WTC11 (cell line): ENCODE measurements at regions not wholly inside any gene's neighbourhood (a gene's known extent, or its start where the extent isn't known, plus 50 kb on each side); places are given as distances from the start of the nearest gene placed in this dataset.

Experiments used
- ATAC-seq: fragments of 200-7000 bp; cut with Tn5 transposase; 2 replicates; pipeline ENCODE4 v1.10.0; 2021; ENCODE audit warnings: mild to moderate bottlenecking, moderate library complexity
- CTCF ChIA-PET: fragments of 300-600 bp; sonication (Branson Sonifier 250); formaldehyde crosslinking; loops from one replicate; lab custom pipeline; 2021; ENCODE audit warnings: antibody characterized with exemption; lab: Charles Lee
- POLR2A ChIA-PET: fragments of 350-600 bp; sonication (Branson Sonifier 250); formaldehyde crosslinking; loops from one replicate; lab custom pipeline; 2021; ENCODE audit warnings: antibody characterized with exemption; lab: Charles Lee
- DNase-seq: peaks from one replicate; pipeline ENCODE4 v3.0.0; 2021; ENCODE audit warnings: low spot score
- H3K27ac Mint-ChIP-seq: 2 replicates; pipeline ENCODE4 v1.8.0; 2021; ENCODE audit warnings: mixed read lengths
- H3K27me3 Mint-ChIP-seq: 2 replicates; pipeline ENCODE4 v1.8.0; 2021; ENCODE audit warnings: low read depth, mild to moderate bottlenecking, moderate library complexity, mixed read lengths
- H3K36me3 Mint-ChIP-seq: 2 replicates; pipeline ENCODE4 v1.8.0; 2021; ENCODE audit warnings: mixed read lengths
- H3K4me1 Mint-ChIP-seq: 2 replicates; pipeline ENCODE4 v1.8.0; 2022; ENCODE audit warnings: mixed read lengths
- H3K4me3 Mint-ChIP-seq: 2 replicates; pipeline ENCODE4 v1.8.0; 2021; ENCODE audit warnings: mild to moderate bottlenecking, moderate library complexity, mixed read lengths
- H3K9me3 Mint-ChIP-seq: 2 replicates; pipeline ENCODE4 v1.8.0; 2021; ENCODE audit warnings: mixed read lengths
- ATF1 ChIP-seq: sonication (generic); formaldehyde crosslinking; IDR thresholded peaks from 2 replicates; pipeline ENCODE4 v1.8.1; 2023; ENCODE audit warnings: mild to moderate bottlenecking, moderate library complexity, missing genetic modification reagents
- CBFB ChIP-seq: sonication (generic); formaldehyde crosslinking; IDR thresholded peaks from 2 replicates; pipeline ENCODE4 v1.8.1; 2022; ENCODE audit warnings: mild to moderate bottlenecking, low read depth, missing genetic modification reagents
- EMX1 ChIP-seq: fragments of 250-450 bp; sonication (Bioruptor Pico); IDR thresholded peaks from 2 replicates; pipeline ENCODE4 v1.8.0; 2021; ENCODE audit warnings: mild to moderate bottlenecking
- FOXK1 ChIP-seq: sonication (generic); formaldehyde crosslinking; IDR thresholded peaks from 2 replicates; pipeline ENCODE4 v1.8.0; 2022; ENCODE audit warnings: mild to moderate bottlenecking, moderate library complexity, missing genetic modification reagents
- GABPB1 ChIP-seq: sonication (generic); formaldehyde crosslinking; IDR thresholded peaks from 2 replicates; pipeline ENCODE4 v1.8.1; 2023; ENCODE audit warnings: mild to moderate bottlenecking, missing genetic modification reagents
- GRHL2 ChIP-seq: fragments of 250-450 bp; sonication (Bioruptor Pico); IDR thresholded peaks from 2 replicates; pipeline ENCODE4 v1.8.0; 2022; ENCODE audit warnings: mild to moderate bottlenecking, moderate library complexity; ENCODE audit not compliant: insufficient replicate concordance, severe bottlenecking
- HMGA2 ChIP-seq: fragments of 250-450 bp; sonication (Bioruptor Pico); IDR thresholded peaks from 2 replicates; pipeline ENCODE4 v1.4.0; 2021; ENCODE audit warnings: mild to moderate bottlenecking, moderate library complexity
- JAZF1 ChIP-seq: fragments of 250-450 bp; sonication (Bioruptor Pico); IDR thresholded peaks from 2 replicates; pipeline ENCODE4 v1.9.0; 2021; ENCODE audit warnings: moderate library complexity, mild to moderate bottlenecking, inconsistent platforms
- KAT7 ChIP-seq: sonication (generic); formaldehyde crosslinking; IDR thresholded peaks from 2 replicates; pipeline ENCODE4 v1.8.1; 2023; ENCODE audit warnings: missing genetic modification reagents, mild to moderate bottlenecking, borderline replicate concordance
- MYBL2 ChIP-seq: sonication (generic); formaldehyde crosslinking; IDR thresholded peaks from 2 replicates; pipeline ENCODE4 v1.8.1; 2023; ENCODE audit warnings: mild to moderate bottlenecking, moderate library complexity, missing genetic modification reagents
- OVOL2 ChIP-seq: fragments of 250-450 bp; sonication (Bioruptor Pico); IDR thresholded peaks from 2 replicates; pipeline ENCODE4 v1.9.0; 2021; ENCODE audit warnings: mild to moderate bottlenecking, borderline replicate concordance
- RELA ChIP-seq: sonication (generic); formaldehyde crosslinking; IDR thresholded peaks from 2 replicates; pipeline ENCODE4 v1.8.1; 2022; ENCODE audit warnings: missing genetic modification reagents, mild to moderate bottlenecking, borderline replicate concordance
- TEAD4 ChIP-seq: sonication (generic); formaldehyde crosslinking; IDR thresholded peaks from 2 replicates; pipeline ENCODE4 v1.8.0; 2022; ENCODE audit warnings: mild to moderate bottlenecking, missing genetic modification reagents
- ZNF232 ChIP-seq: sonication (generic); formaldehyde crosslinking; IDR thresholded peaks from 2 replicates; pipeline ENCODE4 v1.8.0; 2022; ENCODE audit warnings: mild to moderate bottlenecking, missing genetic modification reagents
- ZNF263 ChIP-seq: sonication (generic); formaldehyde crosslinking; IDR thresholded peaks from 2 replicates; pipeline ENCODE4 v1.8.1; 2022; ENCODE audit warnings: low read depth, mild to moderate bottlenecking, moderate library complexity, missing genetic modification reagents
- TF ChIP-seq, protein P1 (sequence below): fragments of 250-450 bp; sonication (Bioruptor Pico); conservative IDR thresholded peaks from 2 replicates; pipeline ENCODE4 v1.9.0; 2021; ENCODE audit warnings: mild to moderate bottlenecking
- TF ChIP-seq, protein P2 (sequence below): sonication (generic); formaldehyde crosslinking; IDR thresholded peaks from 2 replicates; pipeline ENCODE4 v1.8.1; 2023; ENCODE audit warnings: mild to moderate bottlenecking, missing genetic modification reagents, moderate library complexity
- TF ChIP-seq, protein P3 (sequence below): sonication (generic); formaldehyde crosslinking; IDR thresholded peaks from 2 replicates; pipeline ENCODE4 v1.8.0; 2022; ENCODE audit warnings: mild to moderate bottlenecking, missing genetic modification reagents
- TF ChIP-seq, protein P4 (sequence below): sonication (generic); formaldehyde crosslinking; IDR thresholded peaks from 2 replicates; pipeline ENCODE4 v1.8.1; 2023; ENCODE audit warnings: mild to moderate bottlenecking, missing genetic modification reagents
- TF ChIP-seq, protein P5 (sequence below): sonication (generic); formaldehyde crosslinking; IDR thresholded peaks from 2 replicates; pipeline ENCODE4 v1.8.1; 2023; ENCODE audit warnings: mild to moderate bottlenecking, missing genetic modification reagents
- TF ChIP-seq, protein P6 (sequence below): sonication (generic); formaldehyde crosslinking; IDR thresholded peaks from 2 replicates; pipeline ENCODE4 v1.8.1; 2022; ENCODE audit warnings: low read depth, missing genetic modification reagents, borderline replicate concordance
- TF ChIP-seq, protein P7 (sequence below): sonication (generic); formaldehyde crosslinking; IDR thresholded peaks from 2 replicates; pipeline ENCODE4 v1.8.0; 2022; ENCODE audit warnings: mild to moderate bottlenecking, missing genetic modification reagents
- TF ChIP-seq, protein P8 (sequence below): sonication (generic); formaldehyde crosslinking; IDR thresholded peaks from 2 replicates; pipeline ENCODE4 v1.8.0; 2023; ENCODE audit warnings: missing genetic modification reagents
- TF ChIP-seq, protein P9 (sequence below): sonication (generic); formaldehyde crosslinking; IDR thresholded peaks from 2 replicates; pipeline ENCODE4 v1.8.1; 2022; ENCODE audit warnings: mild to moderate bottlenecking, missing genetic modification reagents, moderate library complexity, borderline replicate concordance
- TF ChIP-seq, protein P10 (sequence below): fragments of 250-450 bp; sonication (Bioruptor Pico); IDR thresholded peaks from 2 replicates; pipeline ENCODE4 v1.8.0; 2021; ENCODE audit warnings: mild to moderate bottlenecking

DNA sequence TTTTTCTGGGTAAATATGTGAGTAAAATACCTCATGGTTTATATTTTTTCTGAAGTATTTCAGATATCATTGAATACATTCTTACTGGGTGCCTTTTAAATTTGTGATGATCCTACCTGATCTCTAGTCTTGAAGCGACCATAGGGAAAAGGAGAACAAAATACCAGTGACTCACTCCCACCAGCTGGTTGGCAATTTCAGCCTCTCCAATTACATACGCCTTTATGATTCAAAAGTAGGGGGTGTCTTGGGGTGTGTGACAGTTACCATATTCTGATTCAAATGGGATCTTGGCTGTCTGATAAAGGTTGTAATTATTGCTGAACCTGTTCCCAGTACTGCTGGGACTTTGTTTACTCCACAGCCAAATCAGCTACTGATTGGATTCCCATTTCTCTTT lies 175.9 kb upstream of the NXPH2 start (continued):
- TF ChIP-seq ZNF263 (CRISPR knock-in tag) (no peak), ZNF232 (CRISPR knock-in tag) (no peak), MYBL2 (no peak), TEAD4 (no peak), KAT7 (CRISPR knock-in tag) (no peak), GABPB1 (CRISPR knock-in tag) (no peak)
- TF ChIP-seq, protein P1, sequence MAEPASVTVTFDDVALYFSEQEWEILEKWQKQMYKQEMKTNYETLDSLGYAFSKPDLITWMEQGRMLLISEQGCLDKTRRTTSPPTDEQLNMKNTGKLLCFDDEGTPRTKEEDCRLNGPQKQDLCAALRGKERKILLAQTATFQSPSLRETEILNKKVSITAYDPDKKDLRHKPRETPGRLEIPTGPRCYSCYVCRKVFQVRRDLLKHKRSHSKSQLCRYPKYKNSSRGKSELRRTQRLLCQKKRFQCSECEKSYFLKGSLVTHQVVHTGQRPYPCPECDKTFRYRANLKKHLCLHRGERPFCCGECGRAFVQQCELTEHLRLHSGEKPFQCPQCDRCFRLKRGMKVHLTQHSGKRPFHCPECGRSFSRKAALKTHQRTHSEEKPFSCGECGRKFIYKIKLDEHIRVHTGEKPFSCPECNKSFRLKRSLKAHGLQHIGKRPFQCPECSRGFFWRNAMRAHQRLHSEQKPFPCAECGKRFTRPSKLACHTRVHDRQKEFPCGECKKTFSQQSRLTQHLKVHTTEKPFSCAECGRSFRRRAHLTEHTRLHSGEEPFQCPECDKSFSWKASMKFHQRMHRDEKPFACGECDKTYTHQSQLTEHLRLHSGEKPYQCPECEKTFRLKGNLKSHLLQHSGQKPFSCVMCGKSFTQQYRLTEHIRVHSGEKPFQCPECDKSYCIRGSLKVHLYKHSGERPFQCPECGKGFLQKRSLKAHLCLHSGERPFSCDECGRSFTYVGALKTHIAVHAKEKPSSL (CRISPR knock-in tag) = no peak
- TF ChIP-seq, protein P2, sequence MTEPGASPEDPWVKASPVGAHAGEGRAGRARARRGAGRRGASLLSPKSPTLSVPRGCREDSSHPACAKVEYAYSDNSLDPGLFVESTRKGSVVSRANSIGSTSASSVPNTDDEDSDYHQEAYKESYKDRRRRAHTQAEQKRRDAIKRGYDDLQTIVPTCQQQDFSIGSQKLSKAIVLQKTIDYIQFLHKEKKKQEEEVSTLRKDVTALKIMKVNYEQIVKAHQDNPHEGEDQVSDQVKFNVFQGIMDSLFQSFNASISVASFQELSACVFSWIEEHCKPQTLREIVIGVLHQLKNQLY (CRISPR knock-in tag) = no peak

DNA sequence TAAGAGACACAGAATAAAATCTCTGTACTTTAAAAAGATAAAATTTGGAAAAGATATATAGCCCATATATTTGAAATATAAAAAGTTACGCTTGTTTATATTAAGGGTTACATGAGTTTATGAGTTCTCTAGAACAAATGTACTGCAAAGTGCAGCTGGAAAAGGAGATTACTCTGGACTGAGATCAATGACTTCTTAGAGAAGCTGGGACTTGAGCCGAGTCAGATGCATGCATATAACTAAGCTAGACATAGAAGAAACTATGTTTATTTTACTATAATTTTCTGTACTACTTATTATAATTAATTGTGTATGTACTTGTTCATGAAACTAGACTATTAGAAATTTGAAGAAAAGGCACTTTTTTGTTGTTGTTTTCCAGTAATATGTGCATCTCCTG lies 170.3 kb upstream of the NXPH2 start:
- H3K4me1 Mint-ChIP-seq = peaks cover 16% of the 10 kb centered on the region
- no peak for DNase-seq
- peaks cover 13% of the 10 kb centered on the region for H3K36me3 Mint-ChIP-seq
- no peaks in the 10 kb centered on the region for H3K27me3 Mint-ChIP-seq
- H3K27ac Mint-ChIP-seq = no peak overlapping the region
- H3K4me3 Mint-ChIP-seq = no peak overlapping the region
- CTCF ChIA-PET = no interaction called here
- no peak for ATAC-seq
- POLR2A ChIA-PET = no interaction called here
- peaks cover 20% of the 10 kb centered on the region for H3K9me3 Mint-ChIP-seq
- TF ChIP-seq, protein P3, sequence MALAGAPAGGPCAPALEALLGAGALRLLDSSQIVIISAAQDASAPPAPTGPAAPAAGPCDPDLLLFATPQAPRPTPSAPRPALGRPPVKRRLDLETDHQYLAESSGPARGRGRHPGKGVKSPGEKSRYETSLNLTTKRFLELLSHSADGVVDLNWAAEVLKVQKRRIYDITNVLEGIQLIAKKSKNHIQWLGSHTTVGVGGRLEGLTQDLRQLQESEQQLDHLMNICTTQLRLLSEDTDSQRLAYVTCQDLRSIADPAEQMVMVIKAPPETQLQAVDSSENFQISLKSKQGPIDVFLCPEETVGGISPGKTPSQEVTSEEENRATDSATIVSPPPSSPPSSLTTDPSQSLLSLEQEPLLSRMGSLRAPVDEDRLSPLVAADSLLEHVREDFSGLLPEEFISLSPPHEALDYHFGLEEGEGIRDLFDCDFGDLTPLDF (CRISPR knock-in tag) = no peak
- TF ChIP-seq OVOL2 (CRISPR knock-in tag) = no peak
- TF ChIP-seq CBFB (CRISPR knock-in tag) = no peak
- no peak for TF ChIP-seq GRHL2 (CRISPR knock-in tag)
- TF ChIP-seq, protein P4, sequence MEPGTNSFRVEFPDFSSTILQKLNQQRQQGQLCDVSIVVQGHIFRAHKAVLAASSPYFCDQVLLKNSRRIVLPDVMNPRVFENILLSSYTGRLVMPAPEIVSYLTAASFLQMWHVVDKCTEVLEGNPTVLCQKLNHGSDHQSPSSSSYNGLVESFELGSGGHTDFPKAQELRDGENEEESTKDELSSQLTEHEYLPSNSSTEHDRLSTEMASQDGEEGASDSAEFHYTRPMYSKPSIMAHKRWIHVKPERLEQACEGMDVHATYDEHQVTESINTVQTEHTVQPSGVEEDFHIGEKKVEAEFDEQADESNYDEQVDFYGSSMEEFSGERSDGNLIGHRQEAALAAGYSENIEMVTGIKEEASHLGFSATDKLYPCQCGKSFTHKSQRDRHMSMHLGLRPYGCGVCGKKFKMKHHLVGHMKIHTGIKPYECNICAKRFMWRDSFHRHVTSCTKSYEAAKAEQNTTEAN (CRISPR knock-in tag) = no peak
- TF ChIP-seq ATF1 (CRISPR knock-in tag) = no peak
- TF ChIP-seq, protein P5, sequence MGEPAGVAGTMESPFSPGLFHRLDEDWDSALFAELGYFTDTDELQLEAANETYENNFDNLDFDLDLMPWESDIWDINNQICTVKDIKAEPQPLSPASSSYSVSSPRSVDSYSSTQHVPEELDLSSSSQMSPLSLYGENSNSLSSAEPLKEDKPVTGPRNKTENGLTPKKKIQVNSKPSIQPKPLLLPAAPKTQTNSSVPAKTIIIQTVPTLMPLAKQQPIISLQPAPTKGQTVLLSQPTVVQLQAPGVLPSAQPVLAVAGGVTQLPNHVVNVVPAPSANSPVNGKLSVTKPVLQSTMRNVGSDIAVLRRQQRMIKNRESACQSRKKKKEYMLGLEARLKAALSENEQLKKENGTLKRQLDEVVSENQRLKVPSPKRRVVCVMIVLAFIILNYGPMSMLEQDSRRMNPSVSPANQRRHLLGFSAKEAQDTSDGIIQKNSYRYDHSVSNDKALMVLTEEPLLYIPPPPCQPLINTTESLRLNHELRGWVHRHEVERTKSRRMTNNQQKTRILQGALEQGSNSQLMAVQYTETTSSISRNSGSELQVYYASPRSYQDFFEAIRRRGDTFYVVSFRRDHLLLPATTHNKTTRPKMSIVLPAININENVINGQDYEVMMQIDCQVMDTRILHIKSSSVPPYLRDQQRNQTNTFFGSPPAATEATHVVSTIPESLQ (CRISPR knock-in tag) = no peak
- TF ChIP-seq, protein P6, sequence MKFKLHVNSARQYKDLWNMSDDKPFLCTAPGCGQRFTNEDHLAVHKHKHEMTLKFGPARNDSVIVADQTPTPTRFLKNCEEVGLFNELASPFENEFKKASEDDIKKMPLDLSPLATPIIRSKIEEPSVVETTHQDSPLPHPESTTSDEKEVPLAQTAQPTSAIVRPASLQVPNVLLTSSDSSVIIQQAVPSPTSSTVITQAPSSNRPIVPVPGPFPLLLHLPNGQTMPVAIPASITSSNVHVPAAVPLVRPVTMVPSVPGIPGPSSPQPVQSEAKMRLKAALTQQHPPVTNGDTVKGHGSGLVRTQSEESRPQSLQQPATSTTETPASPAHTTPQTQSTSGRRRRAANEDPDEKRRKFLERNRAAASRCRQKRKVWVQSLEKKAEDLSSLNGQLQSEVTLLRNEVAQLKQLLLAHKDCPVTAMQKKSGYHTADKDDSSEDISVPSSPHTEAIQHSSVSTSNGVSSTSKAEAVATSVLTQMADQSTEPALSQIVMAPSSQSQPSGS (CRISPR knock-in tag) = no peak
- no peak for TF ChIP-seq HMGA2
- TF ChIP-seq, protein P7, sequence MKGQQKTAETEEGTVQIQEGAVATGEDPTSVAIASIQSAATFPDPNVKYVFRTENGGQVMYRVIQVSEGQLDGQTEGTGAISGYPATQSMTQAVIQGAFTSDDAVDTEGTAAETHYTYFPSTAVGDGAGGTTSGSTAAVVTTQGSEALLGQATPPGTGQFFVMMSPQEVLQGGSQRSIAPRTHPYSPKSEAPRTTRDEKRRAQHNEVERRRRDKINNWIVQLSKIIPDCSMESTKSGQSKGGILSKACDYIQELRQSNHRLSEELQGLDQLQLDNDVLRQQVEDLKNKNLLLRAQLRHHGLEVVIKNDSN = no peak
- no peak for TF ChIP-seq JAZF1 (CRISPR knock-in tag)
- TF ChIP-seq, protein P8, sequence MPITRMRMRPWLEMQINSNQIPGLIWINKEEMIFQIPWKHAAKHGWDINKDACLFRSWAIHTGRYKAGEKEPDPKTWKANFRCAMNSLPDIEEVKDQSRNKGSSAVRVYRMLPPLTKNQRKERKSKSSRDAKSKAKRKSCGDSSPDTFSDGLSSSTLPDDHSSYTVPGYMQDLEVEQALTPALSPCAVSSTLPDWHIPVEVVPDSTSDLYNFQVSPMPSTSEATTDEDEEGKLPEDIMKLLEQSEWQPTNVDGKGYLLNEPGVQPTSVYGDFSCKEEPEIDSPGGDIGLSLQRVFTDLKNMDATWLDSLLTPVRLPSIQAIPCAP = no peak
- TF ChIP-seq, protein P9, sequence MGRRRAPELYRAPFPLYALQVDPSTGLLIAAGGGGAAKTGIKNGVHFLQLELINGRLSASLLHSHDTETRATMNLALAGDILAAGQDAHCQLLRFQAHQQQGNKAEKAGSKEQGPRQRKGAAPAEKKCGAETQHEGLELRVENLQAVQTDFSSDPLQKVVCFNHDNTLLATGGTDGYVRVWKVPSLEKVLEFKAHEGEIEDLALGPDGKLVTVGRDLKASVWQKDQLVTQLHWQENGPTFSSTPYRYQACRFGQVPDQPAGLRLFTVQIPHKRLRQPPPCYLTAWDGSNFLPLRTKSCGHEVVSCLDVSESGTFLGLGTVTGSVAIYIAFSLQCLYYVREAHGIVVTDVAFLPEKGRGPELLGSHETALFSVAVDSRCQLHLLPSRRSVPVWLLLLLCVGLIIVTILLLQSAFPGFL = no peak
- TF ChIP-seq, protein P10, sequence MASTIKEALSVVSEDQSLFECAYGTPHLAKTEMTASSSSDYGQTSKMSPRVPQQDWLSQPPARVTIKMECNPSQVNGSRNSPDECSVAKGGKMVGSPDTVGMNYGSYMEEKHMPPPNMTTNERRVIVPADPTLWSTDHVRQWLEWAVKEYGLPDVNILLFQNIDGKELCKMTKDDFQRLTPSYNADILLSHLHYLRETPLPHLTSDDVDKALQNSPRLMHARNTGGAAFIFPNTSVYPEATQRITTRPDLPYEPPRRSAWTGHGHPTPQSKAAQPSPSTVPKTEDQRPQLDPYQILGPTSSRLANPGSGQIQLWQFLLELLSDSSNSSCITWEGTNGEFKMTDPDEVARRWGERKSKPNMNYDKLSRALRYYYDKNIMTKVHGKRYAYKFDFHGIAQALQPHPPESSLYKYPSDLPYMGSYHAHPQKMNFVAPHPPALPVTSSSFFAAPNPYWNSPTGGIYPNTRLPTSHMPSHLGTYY (CRISPR knock-in tag) = no peak
- TF ChIP-seq EMX1 (CRISPR knock-in tag) = no peak
- no peak for TF ChIP-seq RELA (CRISPR knock-in tag)
- TF ChIP-seq FOXK1 (CRISPR knock-in tag) = no peak
